ENCODE measurements at regions not wholly inside any gene's neighbourhood (a gene's known extent, or its start where the extent isn't known, plus 50 kb on each side); places are given as distances from the start of the nearest gene placed in this dataset.

DNA sequence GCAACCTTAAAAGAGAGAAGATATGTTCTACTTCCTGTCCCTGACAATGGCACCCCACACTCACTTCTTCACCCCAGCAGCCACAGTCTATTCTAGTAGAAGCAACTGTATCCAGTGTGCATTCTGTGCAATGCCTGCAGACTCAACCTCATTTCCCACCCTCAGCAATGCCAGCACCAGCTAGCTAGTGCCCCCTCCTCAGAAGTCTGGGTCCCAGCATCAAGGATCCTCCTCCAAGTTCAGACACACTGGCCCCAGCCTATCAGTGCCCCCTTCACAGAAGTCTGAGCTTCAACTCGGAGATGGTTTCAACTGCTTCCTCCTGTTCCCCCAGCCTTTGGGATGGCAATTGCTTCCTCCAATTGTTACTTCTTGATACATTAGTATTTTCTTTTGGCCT, 268.3 kb downstream of the MEX3B start:
- peaks cover 12% of the 10 kb centered on the region for H3K4me1 Mint-ChIP-seq
- no peak overlapping the region for H3K27ac Mint-ChIP-seq
- H3K4me3 Mint-ChIP-seq: no peak overlapping the region
- peaks cover 4% of the 10 kb centered on the region; the same call in 1 of the 2 replicates for H3K36me3 Mint-ChIP-seq
- no peaks in the 10 kb centered on the region for H3K9me3 Mint-ChIP-seq
- DNase-seq (ENCODE audit: low spot score) (no peak), ATAC-seq (no peak)
- ChIA-PET POLR2A (no interaction called here), CTCF (no interaction called here)
- TF ChIP-seq, protein P1, sequence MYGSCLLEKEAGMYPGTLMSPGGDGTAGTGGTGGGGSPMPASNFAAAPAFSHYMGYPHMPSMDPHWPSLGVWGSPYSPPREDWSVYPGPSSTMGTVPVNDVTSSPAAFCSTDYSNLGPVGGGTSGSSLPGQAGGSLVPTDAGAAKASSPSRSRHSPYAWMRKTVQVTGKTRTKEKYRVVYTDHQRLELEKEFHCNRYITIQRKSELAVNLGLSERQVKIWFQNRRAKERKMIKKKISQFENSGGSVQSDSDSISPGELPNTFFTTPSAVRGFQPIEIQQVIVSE (CRISPR knock-in tag; IDR thresholded peaks at IDR 0.05; ENCODE audit: borderline replicate concordance): no peak
- TF ChIP-seq NR2C2 (CRISPR knock-in tag; IDR thresholded peaks at IDR 0.05): no peak
- TF ChIP-seq FOXP1 (CRISPR knock-in tag; IDR thresholded peaks at IDR 0.05; ENCODE audit: borderline replicate concordance): no peak
- TF ChIP-seq, protein P2, sequence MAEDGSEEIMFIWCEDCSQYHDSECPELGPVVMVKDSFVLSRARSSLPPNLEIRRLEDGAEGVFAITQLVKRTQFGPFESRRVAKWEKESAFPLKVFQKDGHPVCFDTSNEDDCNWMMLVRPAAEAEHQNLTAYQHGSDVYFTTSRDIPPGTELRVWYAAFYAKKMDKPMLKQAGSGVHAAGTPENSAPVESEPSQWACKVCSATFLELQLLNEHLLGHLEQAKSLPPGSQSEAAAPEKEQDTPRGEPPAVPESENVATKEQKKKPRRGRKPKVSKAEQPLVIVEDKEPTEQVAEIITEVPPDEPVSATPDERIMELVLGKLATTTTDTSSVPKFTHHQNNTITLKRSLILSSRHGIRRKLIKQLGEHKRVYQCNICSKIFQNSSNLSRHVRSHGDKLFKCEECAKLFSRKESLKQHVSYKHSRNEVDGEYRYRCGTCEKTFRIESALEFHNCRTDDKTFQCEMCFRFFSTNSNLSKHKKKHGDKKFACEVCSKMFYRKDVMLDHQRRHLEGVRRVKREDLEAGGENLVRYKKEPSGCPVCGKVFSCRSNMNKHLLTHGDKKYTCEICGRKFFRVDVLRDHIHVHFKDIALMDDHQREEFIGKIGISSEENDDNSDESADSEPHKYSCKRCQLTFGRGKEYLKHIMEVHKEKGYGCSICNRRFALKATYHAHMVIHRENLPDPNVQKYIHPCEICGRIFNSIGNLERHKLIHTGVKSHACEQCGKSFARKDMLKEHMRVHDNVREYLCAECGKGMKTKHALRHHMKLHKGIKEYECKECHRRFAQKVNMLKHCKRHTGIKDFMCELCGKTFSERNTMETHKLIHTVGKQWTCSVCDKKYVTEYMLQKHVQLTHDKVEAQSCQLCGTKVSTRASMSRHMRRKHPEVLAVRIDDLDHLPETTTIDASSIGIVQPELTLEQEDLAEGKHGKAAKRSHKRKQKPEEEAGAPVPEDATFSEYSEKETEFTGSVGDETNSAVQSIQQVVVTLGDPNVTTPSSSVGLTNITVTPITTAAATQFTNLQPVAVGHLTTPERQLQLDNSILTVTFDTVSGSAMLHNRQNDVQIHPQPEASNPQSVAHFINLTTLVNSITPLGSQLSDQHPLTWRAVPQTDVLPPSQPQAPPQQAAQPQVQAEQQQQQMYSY (CRISPR knock-in tag; IDR thresholded peaks at IDR 0.05): no peak
- no peak for TF ChIP-seq ZNF219 (CRISPR knock-in tag; IDR thresholded peaks at IDR 0.05; ENCODE audit: borderline replicate concordance)
- TF ChIP-seq JUN (CRISPR knock-in tag; IDR thresholded peaks at IDR 0.05): no peak
- TF ChIP-seq, protein P3, sequence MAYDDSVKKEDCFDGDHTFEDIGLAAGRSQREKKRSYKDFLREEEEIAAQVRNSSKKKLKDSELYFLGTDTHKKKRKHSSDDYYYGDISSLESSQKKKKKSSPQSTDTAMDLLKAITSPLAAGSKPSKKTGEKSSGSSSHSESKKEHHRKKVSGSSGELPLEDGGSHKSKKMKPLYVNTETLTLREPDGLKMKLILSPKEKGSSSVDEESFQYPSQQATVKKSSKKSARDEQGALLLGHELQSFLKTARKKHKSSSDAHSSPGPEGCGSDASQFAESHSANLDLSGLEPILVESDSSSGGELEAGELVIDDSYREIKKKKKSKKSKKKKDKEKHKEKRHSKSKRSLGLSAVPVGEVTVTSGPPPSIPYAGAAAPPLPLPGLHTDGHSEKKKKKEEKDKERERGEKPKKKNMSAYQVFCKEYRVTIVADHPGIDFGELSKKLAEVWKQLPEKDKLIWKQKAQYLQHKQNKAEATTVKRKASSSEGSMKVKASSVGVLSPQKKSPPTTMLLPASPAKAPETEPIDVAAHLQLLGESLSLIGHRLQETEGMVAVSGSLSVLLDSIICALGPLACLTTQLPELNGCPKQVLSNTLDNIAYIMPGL (CRISPR knock-in tag; IDR thresholded peaks at IDR 0.05): no peak
- no peak for TF ChIP-seq TEAD4 (CRISPR knock-in tag; IDR thresholded peaks at IDR 0.05)
- TF ChIP-seq, protein P4, sequence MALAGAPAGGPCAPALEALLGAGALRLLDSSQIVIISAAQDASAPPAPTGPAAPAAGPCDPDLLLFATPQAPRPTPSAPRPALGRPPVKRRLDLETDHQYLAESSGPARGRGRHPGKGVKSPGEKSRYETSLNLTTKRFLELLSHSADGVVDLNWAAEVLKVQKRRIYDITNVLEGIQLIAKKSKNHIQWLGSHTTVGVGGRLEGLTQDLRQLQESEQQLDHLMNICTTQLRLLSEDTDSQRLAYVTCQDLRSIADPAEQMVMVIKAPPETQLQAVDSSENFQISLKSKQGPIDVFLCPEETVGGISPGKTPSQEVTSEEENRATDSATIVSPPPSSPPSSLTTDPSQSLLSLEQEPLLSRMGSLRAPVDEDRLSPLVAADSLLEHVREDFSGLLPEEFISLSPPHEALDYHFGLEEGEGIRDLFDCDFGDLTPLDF (CRISPR knock-in tag; IDR thresholded peaks at IDR 0.05): no peak
- no peak for TF ChIP-seq TP53 (CRISPR knock-in tag; IDR thresholded peaks at IDR 0.05)
- TF ChIP-seq, protein P5, sequence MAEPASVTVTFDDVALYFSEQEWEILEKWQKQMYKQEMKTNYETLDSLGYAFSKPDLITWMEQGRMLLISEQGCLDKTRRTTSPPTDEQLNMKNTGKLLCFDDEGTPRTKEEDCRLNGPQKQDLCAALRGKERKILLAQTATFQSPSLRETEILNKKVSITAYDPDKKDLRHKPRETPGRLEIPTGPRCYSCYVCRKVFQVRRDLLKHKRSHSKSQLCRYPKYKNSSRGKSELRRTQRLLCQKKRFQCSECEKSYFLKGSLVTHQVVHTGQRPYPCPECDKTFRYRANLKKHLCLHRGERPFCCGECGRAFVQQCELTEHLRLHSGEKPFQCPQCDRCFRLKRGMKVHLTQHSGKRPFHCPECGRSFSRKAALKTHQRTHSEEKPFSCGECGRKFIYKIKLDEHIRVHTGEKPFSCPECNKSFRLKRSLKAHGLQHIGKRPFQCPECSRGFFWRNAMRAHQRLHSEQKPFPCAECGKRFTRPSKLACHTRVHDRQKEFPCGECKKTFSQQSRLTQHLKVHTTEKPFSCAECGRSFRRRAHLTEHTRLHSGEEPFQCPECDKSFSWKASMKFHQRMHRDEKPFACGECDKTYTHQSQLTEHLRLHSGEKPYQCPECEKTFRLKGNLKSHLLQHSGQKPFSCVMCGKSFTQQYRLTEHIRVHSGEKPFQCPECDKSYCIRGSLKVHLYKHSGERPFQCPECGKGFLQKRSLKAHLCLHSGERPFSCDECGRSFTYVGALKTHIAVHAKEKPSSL (CRISPR knock-in tag; conservative IDR thresholded peaks at IDR 0.05): no peak
- TF ChIP-seq, protein P6, sequence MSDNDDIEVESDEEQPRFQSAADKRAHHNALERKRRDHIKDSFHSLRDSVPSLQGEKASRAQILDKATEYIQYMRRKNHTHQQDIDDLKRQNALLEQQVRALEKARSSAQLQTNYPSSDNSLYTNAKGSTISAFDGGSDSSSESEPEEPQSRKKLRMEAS (CRISPR knock-in tag; IDR thresholded peaks at IDR 0.05): no peak
- TF ChIP-seq NFE2L1 (CRISPR knock-in tag; IDR thresholded peaks at IDR 0.05): no peak
- TF ChIP-seq EMX1 (CRISPR knock-in tag; IDR thresholded peaks at IDR 0.05): no peak
- TF ChIP-seq, protein P7, sequence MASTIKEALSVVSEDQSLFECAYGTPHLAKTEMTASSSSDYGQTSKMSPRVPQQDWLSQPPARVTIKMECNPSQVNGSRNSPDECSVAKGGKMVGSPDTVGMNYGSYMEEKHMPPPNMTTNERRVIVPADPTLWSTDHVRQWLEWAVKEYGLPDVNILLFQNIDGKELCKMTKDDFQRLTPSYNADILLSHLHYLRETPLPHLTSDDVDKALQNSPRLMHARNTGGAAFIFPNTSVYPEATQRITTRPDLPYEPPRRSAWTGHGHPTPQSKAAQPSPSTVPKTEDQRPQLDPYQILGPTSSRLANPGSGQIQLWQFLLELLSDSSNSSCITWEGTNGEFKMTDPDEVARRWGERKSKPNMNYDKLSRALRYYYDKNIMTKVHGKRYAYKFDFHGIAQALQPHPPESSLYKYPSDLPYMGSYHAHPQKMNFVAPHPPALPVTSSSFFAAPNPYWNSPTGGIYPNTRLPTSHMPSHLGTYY (CRISPR knock-in tag; IDR thresholded peaks at IDR 0.05): no peak
- TF ChIP-seq, protein P8, sequence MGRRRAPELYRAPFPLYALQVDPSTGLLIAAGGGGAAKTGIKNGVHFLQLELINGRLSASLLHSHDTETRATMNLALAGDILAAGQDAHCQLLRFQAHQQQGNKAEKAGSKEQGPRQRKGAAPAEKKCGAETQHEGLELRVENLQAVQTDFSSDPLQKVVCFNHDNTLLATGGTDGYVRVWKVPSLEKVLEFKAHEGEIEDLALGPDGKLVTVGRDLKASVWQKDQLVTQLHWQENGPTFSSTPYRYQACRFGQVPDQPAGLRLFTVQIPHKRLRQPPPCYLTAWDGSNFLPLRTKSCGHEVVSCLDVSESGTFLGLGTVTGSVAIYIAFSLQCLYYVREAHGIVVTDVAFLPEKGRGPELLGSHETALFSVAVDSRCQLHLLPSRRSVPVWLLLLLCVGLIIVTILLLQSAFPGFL (CRISPR knock-in tag; IDR thresholded peaks at IDR 0.05; ENCODE audit: borderline replicate concordance): no peak
- TF ChIP-seq, protein P9, sequence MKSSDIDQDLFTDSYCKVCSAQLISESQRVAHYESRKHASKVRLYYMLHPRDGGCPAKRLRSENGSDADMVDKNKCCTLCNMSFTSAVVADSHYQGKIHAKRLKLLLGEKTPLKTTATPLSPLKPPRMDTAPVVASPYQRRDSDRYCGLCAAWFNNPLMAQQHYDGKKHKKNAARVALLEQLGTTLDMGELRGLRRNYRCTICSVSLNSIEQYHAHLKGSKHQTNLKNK (CRISPR knock-in tag; IDR thresholded peaks at IDR 0.05): no peak
- H3K27me3 Mint-ChIP-seq (ENCODE audit: low read depth): no peaks in the 10 kb centered on the region
